Tibial artery (tissue), 4 donors: ENCODE measurements at regions not wholly inside any gene's neighbourhood (a gene's known extent, or its start where the extent isn't known, plus 50 kb on each side); places are given as distances from the start of the nearest gene placed in this dataset.

Experiments used
- DNase-seq, 2 donors: peaks; one replicate each; pipeline ENCODE4 v3.0.0-alpha.2; 2019
- H3K27ac ChIP-seq, 2 donors: fragments of 200-600 bp; sonication (generic) in 1 of 2; 1 replicate in 1 of 2; 2 replicates in 1 of 2; pipeline ENCODE4 v1.5.1; 2018 to 2019; ENCODE audit warnings: mild to moderate bottlenecking in 1 of 2
- H3K27me3 ChIP-seq, 2 donors: fragments of 200-600 bp; sonication (generic) in 1 of 2; one replicate each; pipeline versions ENCODE4 v1.5.1 to v1.6.0; 2016 to 2019
- H3K36me3 ChIP-seq, 3 donors: fragments of 200-600 bp; sonication (generic) in 2 of 3; one replicate each; pipeline ENCODE4 v1.5.1; 2016 to 2019; ENCODE audit warnings: mild to moderate bottlenecking in 2 of 3
- H3K4me1 ChIP-seq, 4 donors: fragments of 200-600 bp; sonication (generic) in 2 of 4; 1 replicate in 3 of 4; 2 replicates in 1 of 4; pipeline ENCODE4 v1.5.1; 2016 to 2019
- H3K4me3 ChIP-seq, 2 donors: fragments of 200-600 bp; sonication (generic) in 1 of 2; 1 replicate in 1 of 2; 2 replicates in 1 of 2; pipeline ENCODE4 v1.5.1; 2018 to 2019; ENCODE audit warnings: mild to moderate bottlenecking in 2 of 2
- H3K9me3 ChIP-seq, 3 donors: fragments of 200-600 bp; sonication (generic) in 1 of 3; one replicate each; pipeline ENCODE4 v1.5.1; 2016 to 2019
- CTCF ChIP-seq, 2 experiments: fragments of 200-600 bp in 1 of 2; fragments of 450-650 bp in 1 of 2; IDR thresholded peaks; one replicate each; pipeline ENCODE4 v1.5.1; 2017 to 2019; ENCODE audit warnings: antibody characterized with exemption in 2 of 2, mild to moderate bottlenecking in 1 of 2, moderate library complexity in 1 of 2
- intact Hi-C: fragments of 100-400 bp; cut with DNase I; formaldehyde crosslinking; loops from one replicate; pipeline ENCODE4 v1.15.0; 2023; ENCODE audit warnings: low total_unique reads

DNA sequence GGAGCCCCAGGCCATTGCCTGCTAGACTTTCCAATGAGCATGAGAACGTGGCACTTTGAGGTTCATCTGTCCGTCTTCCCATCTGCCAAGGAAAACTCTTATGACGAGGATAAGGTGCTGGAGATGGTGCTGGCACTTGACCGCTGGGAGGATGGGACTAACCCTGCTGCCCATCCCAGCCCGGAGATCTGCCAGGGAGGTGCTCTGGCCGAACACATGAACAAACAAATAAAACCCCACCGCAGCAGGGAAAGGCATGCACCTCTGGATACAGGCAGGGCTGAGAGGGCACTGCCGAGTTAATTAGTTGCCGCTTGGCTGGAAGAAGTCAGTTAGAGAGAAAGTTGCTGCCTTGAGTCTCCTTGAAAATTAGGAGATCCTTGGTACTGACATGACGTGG, 308.4 kb downstream of the AJAP1 start:
- TF ChIP-seq CTCF (IDR thresholded peaks at IDR 0.05) = no peak
- no peaks in the 10 kb centered on the region for H3K9me3 ChIP-seq
- H3K4me3 ChIP-seq = no peak overlapping the region
- H3K4me1 ChIP-seq = peaks cover 0 to 20% (median 0%) of the 10 kb centered on the region in 4 donors
- intact Hi-C loops = no loop called here
- no peak for DNase-seq
- H3K36me3 ChIP-seq = no peaks in the 10 kb centered on the region
- H3K27me3 ChIP-seq = no peaks in the 10 kb centered on the region
- H3K27ac ChIP-seq = no peak overlapping the region

- Histone ChIP-seq H3K9me3 (no peaks in the 10 kb centered on the region), H3K36me3 (no peaks in the 10 kb centered on the region), H3K27me3 (no peaks in the 10 kb centered on the region), H3K4me3 (no peak overlapping the region), H3K27ac (no peak overlapping the region), H3K4me1 (peaks cover 0 to 20% (median 0%) of the 10 kb centered on the region in 4 donors)
- intact Hi-C loops = no loop called here
- no peak for TF ChIP-seq CTCF (IDR thresholded peaks at IDR 0.05)
- no peak for DNase-seq
Measured at GRCh38 chr1:4961935-4962645, 307.7 kb downstream of the AJAP1 start.

GRCh38 chr1:4960782-4961475, 306.5 kb downstream of the AJAP1 start:
- TF ChIP-seq CTCF (IDR thresholded peaks at IDR 0.05) = no peak
- Histone ChIP-seq H3K4me1 (peaks cover 0 to 15% (median 0%) of the 10 kb centered on the region in 4 donors), H3K27me3 (no peaks in the 10 kb centered on the region), H3K9me3 (no peaks in the 10 kb centered on the region), H3K4me3 (no peak overlapping the region), H3K36me3 (no peaks in the 10 kb centered on the region), H3K27ac (no peak overlapping the region)
- DNase-seq = no peak
- intact Hi-C loops = no loop called here

- H3K27me3 ChIP-seq = no peaks in the 10 kb centered on the region
- H3K4me1 ChIP-seq = peaks cover 0 to 9% (median 0%) of the 10 kb centered on the region in 4 donors
- TF ChIP-seq CTCF (IDR thresholded peaks at IDR 0.05) = no peak
- no peaks in the 10 kb centered on the region for H3K36me3 ChIP-seq
- no peak overlapping the region for H3K27ac ChIP-seq
- H3K4me3 ChIP-seq = no peak overlapping the region
- DNase-seq = no peak
- intact Hi-C loops = no loop called here
- H3K9me3 ChIP-seq = peaks cover 0 to 3% (median 0%) of the 10 kb centered on the region in 3 donors
Measured at GRCh38 chr1:4960336-4960735, 305.9 kb downstream of the AJAP1 start.

DNA sequence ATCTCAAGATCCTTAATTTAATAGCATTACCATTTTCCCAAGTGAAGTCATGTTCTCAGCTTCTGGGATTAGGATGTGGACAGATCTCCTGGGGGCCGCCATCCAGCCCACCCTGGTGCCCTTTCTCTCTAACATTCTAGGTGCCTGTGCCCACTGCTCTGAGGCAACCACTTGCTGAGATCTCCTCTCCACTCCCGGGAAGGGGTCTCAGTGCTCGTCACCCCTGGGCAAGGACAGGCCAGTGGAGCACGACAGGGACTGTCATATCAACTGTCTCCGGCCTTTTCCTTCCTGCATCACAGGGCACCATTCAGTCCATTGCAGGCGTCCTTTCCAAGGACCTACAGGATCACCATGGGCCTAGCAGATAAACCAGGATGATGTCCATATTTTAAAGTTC, 304.8 kb downstream of the AJAP1 start:
- no peak for TF ChIP-seq CTCF (IDR thresholded peaks at IDR 0.05)
- no peak for DNase-seq
- H3K4me1 ChIP-seq = peaks cover 0 to 8% (median 0%) of the 10 kb centered on the region in 4 donors
- H3K27me3 ChIP-seq = no peaks in the 10 kb centered on the region
- peaks cover 0 to 7% (median 4%) of the 10 kb centered on the region in 3 donors for H3K9me3 ChIP-seq
- intact Hi-C loops = no loop called here
- no peak overlapping the region for H3K4me3 ChIP-seq
- H3K36me3 ChIP-seq = no peaks in the 10 kb centered on the region
- no peak overlapping the region for H3K27ac ChIP-seq
